ENCODE measurements at regions not wholly inside any gene's neighbourhood (a gene's known extent, or its start where the extent isn't known, plus 50 kb on each side); places are given as distances from the start of the nearest gene placed in this dataset.

DNA sequence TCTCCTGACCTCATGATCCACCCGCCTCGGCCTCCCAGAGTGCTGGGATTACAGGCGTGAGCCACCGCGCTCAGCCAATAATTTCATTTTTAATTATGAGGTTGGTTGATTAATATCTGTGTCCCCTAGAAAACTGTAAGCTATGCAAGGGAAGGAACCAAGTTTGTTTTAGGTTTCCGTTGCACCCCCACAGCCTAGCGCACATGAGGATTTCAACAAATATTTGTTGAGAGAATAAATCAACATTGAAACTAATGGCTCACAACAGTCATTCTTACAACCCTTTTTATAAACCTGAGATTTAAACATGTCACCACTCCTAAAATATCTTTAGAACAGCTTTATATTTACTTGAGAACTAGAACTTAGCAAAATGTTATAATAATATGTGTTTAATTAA, 114.0 kb upstream of the CARMIL1 start:
- DNase-seq (ENCODE audit: low read depth), result no peak
- H3K4me3 ChIP-seq (ENCODE audit: low read depth, low read length), result no peak overlapping the region
- TF ChIP-seq, protein P1, sequence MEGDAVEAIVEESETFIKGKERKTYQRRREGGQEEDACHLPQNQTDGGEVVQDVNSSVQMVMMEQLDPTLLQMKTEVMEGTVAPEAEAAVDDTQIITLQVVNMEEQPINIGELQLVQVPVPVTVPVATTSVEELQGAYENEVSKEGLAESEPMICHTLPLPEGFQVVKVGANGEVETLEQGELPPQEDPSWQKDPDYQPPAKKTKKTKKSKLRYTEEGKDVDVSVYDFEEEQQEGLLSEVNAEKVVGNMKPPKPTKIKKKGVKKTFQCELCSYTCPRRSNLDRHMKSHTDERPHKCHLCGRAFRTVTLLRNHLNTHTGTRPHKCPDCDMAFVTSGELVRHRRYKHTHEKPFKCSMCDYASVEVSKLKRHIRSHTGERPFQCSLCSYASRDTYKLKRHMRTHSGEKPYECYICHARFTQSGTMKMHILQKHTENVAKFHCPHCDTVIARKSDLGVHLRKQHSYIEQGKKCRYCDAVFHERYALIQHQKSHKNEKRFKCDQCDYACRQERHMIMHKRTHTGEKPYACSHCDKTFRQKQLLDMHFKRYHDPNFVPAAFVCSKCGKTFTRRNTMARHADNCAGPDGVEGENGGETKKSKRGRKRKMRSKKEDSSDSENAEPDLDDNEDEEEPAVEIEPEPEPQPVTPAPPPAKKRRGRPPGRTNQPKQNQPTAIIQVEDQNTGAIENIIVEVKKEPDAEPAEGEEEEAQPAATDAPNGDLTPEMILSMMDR (IDR thresholded peaks at IDR 0.05; ENCODE audit: insufficient read depth, low read length, severe bottlenecking), result no peak
- no peaks in the 10 kb centered on the region for H3K27me3 ChIP-seq (ENCODE audit: control insufficient read depth, insufficient read depth, low read length)
- no peak for FAIRE-seq
- H3K36me3 ChIP-seq (ENCODE audit: control insufficient read depth, insufficient read depth, low read length), result no peaks in the 10 kb centered on the region

DNA sequence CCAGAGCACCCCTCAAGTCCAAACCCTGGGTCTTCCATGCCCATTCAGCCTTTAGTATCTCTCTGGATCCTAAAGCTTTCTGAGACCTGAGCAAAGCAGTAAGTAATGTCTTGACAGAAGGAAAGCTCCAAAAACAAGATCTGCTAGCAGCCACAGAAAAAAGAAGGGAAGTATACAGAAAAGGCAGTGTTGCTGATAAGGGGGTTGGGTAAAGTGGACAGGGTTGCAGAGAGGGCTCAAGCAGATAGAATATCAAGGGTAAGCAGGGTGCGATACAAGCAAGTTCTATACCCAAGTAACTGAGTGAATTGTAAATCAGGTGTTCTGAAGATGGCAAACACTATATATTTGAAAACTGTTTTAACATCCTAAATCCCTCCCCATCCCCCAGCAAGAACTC, 113.4 kb upstream of the CARMIL1 start:
- Histone ChIP-seq H3K4me3 (ENCODE audit: low read depth, low read length) (no peak overlapping the region), H3K36me3 (ENCODE audit: control insufficient read depth, insufficient read depth, low read length) (no peaks in the 10 kb centered on the region), H3K27me3 (ENCODE audit: control insufficient read depth, insufficient read depth, low read length) (no peaks in the 10 kb centered on the region)
- FAIRE-seq (no peak), DNase-seq (ENCODE audit: low read depth) (no peak)
- TF ChIP-seq, protein P1 (IDR thresholded peaks at IDR 0.05; ENCODE audit: insufficient read depth, low read length, severe bottlenecking), result no peak

DNA sequence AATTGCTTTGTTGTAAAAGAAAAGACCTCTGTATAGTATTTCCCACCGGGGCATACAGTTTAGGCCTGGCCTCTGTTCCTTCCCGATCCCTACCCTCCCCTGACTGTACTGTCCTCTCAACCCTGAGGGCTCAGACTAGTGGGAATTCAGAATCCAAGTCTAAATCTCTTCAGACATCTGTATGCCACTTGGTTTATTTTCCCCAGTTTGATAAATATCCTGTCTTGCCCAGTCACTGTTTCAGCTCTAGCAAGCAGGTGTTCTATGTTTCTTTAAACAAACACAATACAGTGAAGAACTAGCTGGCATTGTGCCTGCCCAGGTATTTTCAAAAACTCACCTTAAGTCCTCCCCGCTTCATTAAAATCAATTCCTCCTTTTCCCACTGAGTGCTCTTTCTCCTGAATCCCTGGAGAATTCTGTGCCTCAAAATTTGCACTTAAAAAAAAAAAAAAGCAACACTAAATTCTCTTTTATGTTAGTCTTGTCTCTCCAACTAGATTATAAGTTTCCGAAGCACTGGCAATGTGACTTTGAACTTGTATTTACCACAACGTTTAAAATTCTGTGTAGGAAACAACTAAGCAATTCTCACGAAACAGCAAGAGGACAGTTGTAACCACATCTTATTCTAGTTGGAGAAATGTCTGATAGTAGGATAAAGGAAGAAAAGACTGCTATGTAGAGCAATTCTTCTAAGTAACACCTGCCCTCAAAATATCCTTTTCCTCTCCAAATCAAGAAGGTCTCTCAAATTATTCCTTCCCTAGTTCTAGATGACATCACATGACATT, 112.0 kb upstream of the CARMIL1 start:
- H3K36me3 ChIP-seq (ENCODE audit: control insufficient read depth, insufficient read depth, low read length), result no peaks in the 10 kb centered on the region
- DNase-seq (ENCODE audit: low read depth), result no peak
- H3K27me3 ChIP-seq (ENCODE audit: control insufficient read depth, insufficient read depth, low read length), result no peaks in the 10 kb centered on the region
- no peak for FAIRE-seq
- TF ChIP-seq, protein P1 (IDR thresholded peaks at IDR 0.05; ENCODE audit: insufficient read depth, low read length, severe bottlenecking), result no peak
- H3K4me3 ChIP-seq (ENCODE audit: low read depth, low read length), result no peak overlapping the region

DNA sequence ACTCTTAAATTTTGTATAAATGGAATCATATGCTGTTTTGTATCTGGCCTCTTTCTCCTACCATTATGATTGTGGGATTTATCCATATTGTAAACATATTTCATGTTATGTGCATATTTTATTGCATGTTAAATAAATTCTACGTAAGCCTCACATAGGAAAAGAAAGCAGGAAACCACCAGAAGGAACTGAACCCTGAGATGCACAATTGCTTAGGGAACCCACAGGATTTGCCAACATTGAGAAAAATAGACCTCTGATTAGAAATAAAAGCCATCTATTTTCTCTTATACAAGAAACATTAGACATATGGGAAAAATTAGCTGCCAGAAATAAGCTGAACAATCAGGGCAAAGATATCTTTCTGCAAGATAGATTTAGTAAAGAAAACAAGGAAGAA, 111.2 kb upstream of the CARMIL1 start:
- H3K4me3 ChIP-seq (ENCODE audit: low read depth, low read length), result no peak overlapping the region
- no peaks in the 10 kb centered on the region for H3K36me3 ChIP-seq (ENCODE audit: control insufficient read depth, insufficient read depth, low read length)
- FAIRE-seq (no peak), DNase-seq (ENCODE audit: low read depth) (no peak)
- no peaks in the 10 kb centered on the region for H3K27me3 ChIP-seq (ENCODE audit: control insufficient read depth, insufficient read depth, low read length)
- TF ChIP-seq, protein P1 (IDR thresholded peaks at IDR 0.05; ENCODE audit: insufficient read depth, low read length, severe bottlenecking), result no peak

DNA sequence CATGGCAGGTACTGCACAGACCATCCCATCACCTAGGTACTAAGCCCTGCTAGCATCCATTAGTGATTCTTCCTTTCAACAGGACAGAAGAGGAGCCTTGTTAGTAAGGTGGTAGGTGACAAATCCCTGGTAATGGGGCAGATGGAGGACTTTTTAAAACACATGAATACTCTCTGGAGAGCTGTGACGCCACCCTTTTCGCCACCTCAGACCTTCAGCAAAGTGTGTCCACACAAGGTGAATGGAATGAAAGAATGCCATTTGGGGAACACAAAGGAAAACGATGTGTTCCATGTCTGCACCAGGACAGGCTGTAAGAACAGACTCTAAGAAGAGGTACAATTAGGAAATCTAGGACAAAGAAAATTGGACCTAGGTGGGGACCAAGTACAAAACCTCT, 110.5 kb upstream of the CARMIL1 start:
- H3K36me3 ChIP-seq (ENCODE audit: control insufficient read depth, insufficient read depth, low read length), result no peaks in the 10 kb centered on the region
- H3K27me3 ChIP-seq (ENCODE audit: control insufficient read depth, insufficient read depth, low read length), result no peaks in the 10 kb centered on the region
- DNase-seq (ENCODE audit: low read depth), result no peak
- FAIRE-seq, result no peak
- TF ChIP-seq, protein P1 (IDR thresholded peaks at IDR 0.05; ENCODE audit: insufficient read depth, low read length, severe bottlenecking), result no peak
- H3K4me3 ChIP-seq (ENCODE audit: low read depth, low read length), result no peak overlapping the region

DNA sequence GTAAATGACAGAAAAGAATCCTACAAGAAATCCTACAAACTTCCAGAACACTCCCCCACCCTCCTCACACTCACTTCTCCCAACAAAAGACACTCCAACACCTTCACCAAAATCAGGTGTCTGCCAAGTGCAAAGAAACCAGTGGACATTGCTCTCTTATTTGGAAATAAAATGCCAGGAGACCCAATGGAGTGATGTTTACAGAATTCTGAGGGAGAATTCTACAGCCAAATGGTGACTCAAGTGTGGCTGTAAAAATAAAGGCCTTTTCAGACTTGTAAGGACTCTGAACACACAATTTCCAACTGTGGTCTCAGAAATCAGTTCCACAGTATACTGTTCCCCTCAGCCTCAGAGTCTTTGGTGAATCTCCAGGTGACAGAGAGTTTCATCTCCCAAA, 109.6 kb upstream of the CARMIL1 start:
- Histone ChIP-seq H3K27me3 (ENCODE audit: control insufficient read depth, insufficient read depth, low read length) (no peaks in the 10 kb centered on the region), H3K36me3 (ENCODE audit: control insufficient read depth, insufficient read depth, low read length) (no peaks in the 10 kb centered on the region), H3K4me3 (ENCODE audit: low read depth, low read length) (no peak overlapping the region)
- DNase-seq (ENCODE audit: low read depth) (no peak), FAIRE-seq (no peak)
- TF ChIP-seq, protein P1 (IDR thresholded peaks at IDR 0.05; ENCODE audit: insufficient read depth, low read length, severe bottlenecking), result no peak

Measured in bronchial epithelial cell (primary cell).